ENCODE measurements at regions not wholly inside any gene's neighbourhood (a gene's known extent, or its start where the extent isn't known, plus 50 kb on each side); places are given as distances from the start of the nearest gene placed in this dataset.

- peak; percentile 10 for DNase-seq (ENCODE audit: low spot score)
- H3K27ac ChIP-seq, result no peak overlapping the region
- no peak overlapping the region for H3K4me3 ChIP-seq
- no peaks in the 10 kb centered on the region for H3K9me3 ChIP-seq
- H3K36me3 ChIP-seq, result no peaks in the 10 kb centered on the region
- peak; percentile 76 for ATAC-seq (ENCODE audit: insufficient number of reproducible peaks, low FRiP score, low read depth)
- H3K4me1 ChIP-seq (ENCODE audit: control insufficient read depth in 1 of 2, low read depth in 2 of 2), result peaks cover 0 to 3% of the 10 kb centered on the region in 2 donors
- H3K27me3 ChIP-seq (replicated peaks; ENCODE audit: insufficient read depth), result no peaks in the 10 kb centered on the region
- TF ChIP-seq, protein P1, sequence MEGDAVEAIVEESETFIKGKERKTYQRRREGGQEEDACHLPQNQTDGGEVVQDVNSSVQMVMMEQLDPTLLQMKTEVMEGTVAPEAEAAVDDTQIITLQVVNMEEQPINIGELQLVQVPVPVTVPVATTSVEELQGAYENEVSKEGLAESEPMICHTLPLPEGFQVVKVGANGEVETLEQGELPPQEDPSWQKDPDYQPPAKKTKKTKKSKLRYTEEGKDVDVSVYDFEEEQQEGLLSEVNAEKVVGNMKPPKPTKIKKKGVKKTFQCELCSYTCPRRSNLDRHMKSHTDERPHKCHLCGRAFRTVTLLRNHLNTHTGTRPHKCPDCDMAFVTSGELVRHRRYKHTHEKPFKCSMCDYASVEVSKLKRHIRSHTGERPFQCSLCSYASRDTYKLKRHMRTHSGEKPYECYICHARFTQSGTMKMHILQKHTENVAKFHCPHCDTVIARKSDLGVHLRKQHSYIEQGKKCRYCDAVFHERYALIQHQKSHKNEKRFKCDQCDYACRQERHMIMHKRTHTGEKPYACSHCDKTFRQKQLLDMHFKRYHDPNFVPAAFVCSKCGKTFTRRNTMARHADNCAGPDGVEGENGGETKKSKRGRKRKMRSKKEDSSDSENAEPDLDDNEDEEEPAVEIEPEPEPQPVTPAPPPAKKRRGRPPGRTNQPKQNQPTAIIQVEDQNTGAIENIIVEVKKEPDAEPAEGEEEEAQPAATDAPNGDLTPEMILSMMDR (IDR thresholded peaks at IDR 0.05), result peak; percentile 86
These were observed 298.9 kb downstream of the DSEL start for GRCh38 chr18:67217551-67218166.

GRCh38 chr18:67216846-67217245, 299.7 kb downstream of the DSEL start:
- peaks cover 0 to 3% of the 10 kb centered on the region in 2 donors for H3K4me1 ChIP-seq (ENCODE audit: control insufficient read depth in 1 of 2, low read depth in 2 of 2)
- DNase-seq (ENCODE audit: low spot score) (no peak), ATAC-seq (ENCODE audit: insufficient number of reproducible peaks, low FRiP score, low read depth) (no peak)
- no peaks in the 10 kb centered on the region for H3K36me3 ChIP-seq
- H3K4me3 ChIP-seq, result no peak overlapping the region
- TF ChIP-seq, protein P1 (IDR thresholded peaks at IDR 0.05), result no peak
- no peaks in the 10 kb centered on the region for H3K9me3 ChIP-seq
- no peak overlapping the region for H3K27ac ChIP-seq
- H3K27me3 ChIP-seq (replicated peaks; ENCODE audit: insufficient read depth), result no peaks in the 10 kb centered on the region

DNA sequence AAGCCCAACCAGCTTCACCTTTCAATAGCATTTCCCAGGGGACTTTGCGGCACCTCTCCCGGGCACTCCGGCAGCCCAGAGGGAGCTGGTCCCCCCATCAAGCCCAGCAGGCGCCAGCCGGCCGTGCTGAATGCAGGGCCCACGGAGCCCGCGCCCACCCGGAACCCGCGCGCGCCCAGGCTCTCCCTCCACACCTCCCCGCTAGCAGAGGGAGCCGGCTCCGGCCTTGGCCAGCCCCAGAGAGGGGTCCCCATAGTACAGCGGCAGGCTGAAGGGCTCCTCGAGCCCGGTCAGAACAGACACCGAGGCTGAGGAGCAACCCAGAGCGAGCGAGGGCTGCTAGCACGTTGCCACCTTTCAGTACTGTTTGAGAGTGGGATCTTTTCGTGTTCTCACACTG, 300.8 kb downstream of the DSEL start:
- H3K4me1 ChIP-seq (ENCODE audit: control insufficient read depth in 1 of 2, low read depth in 2 of 2), result peaks cover 0 to 3% of the 10 kb centered on the region in 2 donors
- no peak overlapping the region for H3K4me3 ChIP-seq
- no peaks in the 10 kb centered on the region for H3K27me3 ChIP-seq (replicated peaks; ENCODE audit: insufficient read depth)
- DNase-seq (ENCODE audit: low spot score) (no peak), ATAC-seq (ENCODE audit: insufficient number of reproducible peaks, low FRiP score, low read depth) (no peak)
- TF ChIP-seq, protein P1 (IDR thresholded peaks at IDR 0.05), result no peak
- H3K36me3 ChIP-seq, result no peaks in the 10 kb centered on the region
- no peaks in the 10 kb centered on the region for H3K9me3 ChIP-seq
- H3K27ac ChIP-seq, result no peak overlapping the region

GRCh38 chr18:67211646-67212045, 304.9 kb downstream of the DSEL start:
- no peak for ATAC-seq (ENCODE audit: insufficient number of reproducible peaks, low FRiP score, low read depth)
- Histone ChIP-seq H3K9me3 (no peaks in the 10 kb centered on the region), H3K4me1 (ENCODE audit: control insufficient read depth in 1 of 2, low read depth in 2 of 2) (no peaks in the 10 kb centered on the region), H3K36me3 (no peaks in the 10 kb centered on the region), H3K4me3 (no peak overlapping the region), H3K27me3 (replicated peaks; ENCODE audit: insufficient read depth) (no peaks in the 10 kb centered on the region), H3K27ac (no peak overlapping the region)
- TF ChIP-seq, protein P1 (IDR thresholded peaks at IDR 0.05), result no peak
- DNase-seq (ENCODE audit: low spot score), result no peak

- TF ChIP-seq, protein P1 (IDR thresholded peaks at IDR 0.05), result no peak
These were observed 315.9 kb downstream of the DSEL start for GRCh38 chr18:67200665-67201064.

More at GRCh38 chr18:67200665-67201064, 315.9 kb downstream of the DSEL start:
- Histone ChIP-seq H3K4me3 (no peak overlapping the region), H3K4me1 (ENCODE audit: control insufficient read depth in 1 of 2, low read depth in 2 of 2) (no peaks in the 10 kb centered on the region), H3K27ac (no peak overlapping the region), H3K36me3 (no peaks in the 10 kb centered on the region), H3K9me3 (no peaks in the 10 kb centered on the region), H3K27me3 (replicated peaks; ENCODE audit: insufficient read depth) (no peaks in the 10 kb centered on the region)
- DNase-seq (ENCODE audit: low spot score) (no peak), ATAC-seq (ENCODE audit: insufficient number of reproducible peaks, low FRiP score, low read depth) (no peak)

Measured in thoracic aorta (tissue), 2 donors.